Liver (tissue), 3 donors: ENCODE measurements at regions not wholly inside any gene's neighbourhood (a gene's known extent, or its start where the extent isn't known, plus 50 kb on each side); places are given as distances from the start of the nearest gene placed in this dataset.

Experiments
- ATF3 ChIP-seq: IDR thresholded peaks from 2 replicates; pipeline ENCODE4 v1.6.1; 2016; ENCODE audit warnings: antibody characterized with exemption
- CTCF ChIP-seq: fragments of 150-350 bp; IDR thresholded peaks from 2 replicates; pipeline ENCODE4 v1.5.1; 2017; ENCODE audit warnings: improper control_type of control experiment, low read depth, low read length; ENCODE audit not compliant: missing input control
- GABPA ChIP-seq, 2 donors: IDR thresholded peaks in 1 of 2; conservative IDR thresholded peaks in 1 of 2; 2 replicates each; pipeline ENCODE4 v1.6.1; 2016; ENCODE audit warnings: antibody characterized with exemption in 2 of 2, mild to moderate bottlenecking in 1 of 2, moderate library complexity in 1 of 2
- MAX ChIP-seq: IDR thresholded peaks from 2 replicates; pipeline ENCODE4 v1.6.1; 2016; ENCODE audit warnings: antibody characterized with exemption
- RAD21 ChIP-seq, 2 donors: IDR thresholded peaks; 2 replicates each; pipeline ENCODE4 v1.6.1; 2016; ENCODE audit warnings: antibody characterized with exemption in 2 of 2, mild to moderate bottlenecking in 2 of 2
- REST ChIP-seq: IDR thresholded peaks from 2 replicates; pipeline ENCODE4 v1.6.1; 2016; ENCODE audit warnings: antibody characterized with exemption, mild to moderate bottlenecking
- SP1 ChIP-seq: IDR thresholded peaks from 2 replicates; pipeline ENCODE4 v1.6.1; 2018; ENCODE audit warnings: antibody characterized with exemption, mild to moderate bottlenecking
- TAF1 ChIP-seq: conservative IDR thresholded peaks from 2 replicates; pipeline ENCODE4 v1.6.1; 2016; ENCODE audit warnings: antibody characterized with exemption, mild to moderate bottlenecking
- donor health status: healthy.
- donor health status: healthy.

GRCh38 chr2:183919926-183920325 is 678.4 kb upstream of the ZNF804A start:
- TF ChIP-seq CTCF (no peak), TAF1 (no peak), RAD21 (IDR thresholded peaks at IDR 0.05) (no peak), MAX (no peak), SP1 (no peak), ATF3 (no peak), REST (no peak), GABPA (IDR thresholded peaks at IDR 0.05 in 1 of 2, conservative IDR thresholded peaks at IDR 0.05 in 1 of 2) (no peak)
